Brain microvascular endothelial cell (primary cell): ENCODE measurements at regions not wholly inside any gene's neighbourhood (a gene's known extent, or its start where the extent isn't known, plus 50 kb on each side); places are given as distances from the start of the nearest gene placed in this dataset.
"Not testable (repeated sequence)": the region's sequence is repeated elsewhere in the genome, so short reads cannot be mapped to it uniquely, and the experiment has no call there.

Experiments used
- DNase-seq: peaks from one replicate; pipeline ENCODE4 v3.0.0-alpha.2; 2020
- H3K27ac ChIP-seq: fragments of 250-450 bp; sonication (Bioruptor Pico); 2 replicates; pipeline ENCODE4 v1.5.1; 2020; ENCODE audit warnings: mild to moderate bottlenecking, moderate library complexity
- H3K27me3 ChIP-seq: fragments of 250-450 bp; sonication (Bioruptor Pico); replicated peaks from 2 replicates; pipeline ENCODE4 v1.5.1; 2020; ENCODE audit warnings: mild to moderate bottlenecking
- H3K36me3 ChIP-seq: fragments of 250-450 bp; sonication (Bioruptor Pico); replicated peaks from 2 replicates; pipeline ENCODE4 v1.5.1; 2020; ENCODE audit warnings: mild to moderate bottlenecking
- H3K4me3 ChIP-seq: 2 replicates; pipeline ENCODE4 v1.5.1; 2011; ENCODE audit warnings: low read depth, mild to moderate bottlenecking, control low read depth, low read length, moderate library complexity
- in situ Hi-C: cut with HindIII; loops from 2 replicates; pipeline ENCODE4 v1.10.0; 2017; ENCODE audit warnings: low sequenced_read_pairs, low pct_ligation_motif_present
- TF ChIP-seq, protein P1 (sequence below): IDR thresholded peaks from 2 replicates; pipeline ENCODE4 v1.5.1; 2011; ENCODE audit warnings: low read depth, mild to moderate bottlenecking, moderate library complexity, low read length, control low read depth, inconsistent platforms; ENCODE audit errors: missing control alignments

DNA sequence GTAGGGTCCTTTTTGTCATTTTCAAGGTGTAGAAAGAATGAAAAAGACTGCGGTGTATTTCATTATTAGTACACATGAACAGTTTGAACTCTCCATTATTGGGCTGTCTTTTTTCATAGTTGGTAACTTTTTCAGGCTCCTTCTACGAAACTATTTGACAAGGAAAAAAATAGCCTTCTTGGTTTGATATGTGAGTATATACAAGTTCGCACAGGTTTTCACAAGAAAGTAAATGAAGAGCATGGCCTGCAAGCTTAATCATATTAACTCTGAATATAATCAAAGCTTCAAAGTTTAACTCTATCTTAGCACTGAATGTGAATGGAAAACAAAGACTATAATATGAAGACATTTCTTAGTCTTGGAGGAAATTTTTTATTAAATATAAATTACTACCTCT, 290.0 kb upstream of the ADGRL2 start:
- Histone ChIP-seq H3K36me3 (no peaks in the 10 kb centered on the region), H3K4me3 (no peak overlapping the region), H3K27me3 (no peaks in the 10 kb centered on the region), H3K27ac (no peak overlapping the region)
- no peak for DNase-seq
- TF ChIP-seq, protein P1, sequence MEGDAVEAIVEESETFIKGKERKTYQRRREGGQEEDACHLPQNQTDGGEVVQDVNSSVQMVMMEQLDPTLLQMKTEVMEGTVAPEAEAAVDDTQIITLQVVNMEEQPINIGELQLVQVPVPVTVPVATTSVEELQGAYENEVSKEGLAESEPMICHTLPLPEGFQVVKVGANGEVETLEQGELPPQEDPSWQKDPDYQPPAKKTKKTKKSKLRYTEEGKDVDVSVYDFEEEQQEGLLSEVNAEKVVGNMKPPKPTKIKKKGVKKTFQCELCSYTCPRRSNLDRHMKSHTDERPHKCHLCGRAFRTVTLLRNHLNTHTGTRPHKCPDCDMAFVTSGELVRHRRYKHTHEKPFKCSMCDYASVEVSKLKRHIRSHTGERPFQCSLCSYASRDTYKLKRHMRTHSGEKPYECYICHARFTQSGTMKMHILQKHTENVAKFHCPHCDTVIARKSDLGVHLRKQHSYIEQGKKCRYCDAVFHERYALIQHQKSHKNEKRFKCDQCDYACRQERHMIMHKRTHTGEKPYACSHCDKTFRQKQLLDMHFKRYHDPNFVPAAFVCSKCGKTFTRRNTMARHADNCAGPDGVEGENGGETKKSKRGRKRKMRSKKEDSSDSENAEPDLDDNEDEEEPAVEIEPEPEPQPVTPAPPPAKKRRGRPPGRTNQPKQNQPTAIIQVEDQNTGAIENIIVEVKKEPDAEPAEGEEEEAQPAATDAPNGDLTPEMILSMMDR, result no peak
- in situ Hi-C loops, result no loop called here

DNA sequence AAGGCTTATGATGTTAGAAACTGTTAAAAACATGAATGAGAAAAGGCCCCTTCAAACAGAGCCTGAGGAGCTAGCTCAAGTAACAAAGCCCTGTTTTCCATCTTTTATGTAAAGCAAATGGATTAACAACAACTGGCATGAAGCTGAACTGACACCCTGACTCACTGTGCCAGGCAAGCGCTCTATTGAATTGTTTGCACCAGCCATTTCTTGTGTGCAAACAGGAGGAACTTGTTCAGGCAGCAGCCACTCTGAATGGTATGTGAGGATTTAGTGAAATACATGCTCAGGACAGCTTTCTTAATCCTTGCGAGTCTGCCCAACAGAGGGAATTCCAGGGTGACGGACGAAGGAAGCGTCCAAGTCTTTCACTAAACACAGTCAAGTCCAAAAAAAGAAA, 291.1 kb upstream of the ADGRL2 start:
- Histone ChIP-seq H3K4me3 (no peak overlapping the region), H3K27me3 (no peaks in the 10 kb centered on the region), H3K27ac (no peak overlapping the region), H3K36me3 (no peaks in the 10 kb centered on the region)
- TF ChIP-seq, protein P1, result no peak
- in situ Hi-C loops, result no loop called here
- DNase-seq, result no peak

DNA sequence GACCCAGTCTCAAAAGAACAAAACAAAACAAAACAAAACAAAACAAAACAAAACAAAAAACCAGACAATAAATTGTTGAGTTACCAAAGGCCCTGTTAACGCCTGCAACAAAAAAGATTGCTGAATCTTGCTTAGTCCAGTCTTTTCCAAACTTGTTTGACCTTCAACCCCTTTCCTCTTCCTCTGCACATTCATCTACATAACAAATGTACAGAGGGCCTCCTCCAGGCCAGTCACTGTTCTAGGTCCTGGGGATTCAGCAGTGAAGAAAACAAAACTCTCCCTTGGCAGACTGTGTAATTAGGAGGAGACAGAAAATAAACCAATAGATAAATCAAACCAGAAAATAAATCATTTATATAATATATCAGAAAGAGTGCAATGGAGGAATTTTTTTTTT, 294.0 kb upstream of the ADGRL2 start:
- no peak for DNase-seq
- H3K27ac ChIP-seq, result no peak overlapping the region
- H3K36me3 ChIP-seq, result no peaks in the 10 kb centered on the region
- in situ Hi-C loops, result no loop called here
- H3K4me3 ChIP-seq, result no peak overlapping the region
- TF ChIP-seq, protein P1, result no peak
- H3K27me3 ChIP-seq, result no peaks in the 10 kb centered on the region

DNA sequence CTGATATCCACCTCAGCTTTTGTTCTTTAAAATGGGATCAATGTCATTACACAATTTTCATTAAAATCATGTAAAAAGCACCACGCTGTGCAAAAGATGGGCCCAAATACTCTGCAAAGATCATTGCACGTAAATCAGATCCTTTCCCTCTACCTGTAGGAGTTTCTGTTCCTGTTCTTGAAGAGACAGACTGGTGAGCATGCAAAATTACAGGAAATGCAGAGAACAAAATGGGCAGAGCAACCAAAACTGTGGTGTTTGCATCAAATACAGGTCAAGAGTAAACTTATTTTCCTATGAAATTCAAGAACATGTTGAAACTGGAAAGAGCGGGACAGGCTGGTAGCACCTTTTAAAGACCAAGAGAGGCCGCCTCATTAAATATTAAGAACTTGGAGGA, 294.9 kb upstream of the ADGRL2 start:
- TF ChIP-seq, protein P1, result no peak
- H3K4me3 ChIP-seq, result no peak overlapping the region
- no peaks in the 10 kb centered on the region for H3K36me3 ChIP-seq
- no peak overlapping the region for H3K27ac ChIP-seq
- H3K27me3 ChIP-seq, result no peaks in the 10 kb centered on the region
- in situ Hi-C loops, result no loop called here
- DNase-seq, result no peak

DNA sequence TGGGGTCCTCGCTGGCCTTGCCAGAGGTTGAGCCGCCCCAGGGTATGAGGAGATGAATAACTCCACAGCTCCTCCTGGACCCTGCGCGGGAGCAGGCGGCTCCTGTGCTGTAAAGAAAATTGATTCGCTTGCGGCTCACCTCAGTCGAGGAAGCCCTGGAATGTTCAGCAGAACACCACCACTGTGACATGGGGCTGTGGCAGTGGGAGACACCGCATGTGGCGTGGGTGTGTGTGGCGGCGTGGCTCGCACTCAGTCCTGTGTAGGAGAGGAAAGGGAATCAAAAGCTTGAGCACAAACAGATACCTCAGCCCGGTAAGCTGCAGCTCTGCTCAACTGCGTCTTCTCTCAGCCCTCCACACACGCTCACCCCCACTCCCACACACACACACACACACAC, 295.9 kb upstream of the ADGRL2 start:
- H3K27me3 ChIP-seq, H3K4me3 ChIP-seq, DNase-seq, H3K27ac ChIP-seq, in situ Hi-C loops, H3K36me3 ChIP-seq: not testable (repeated sequence)

DNA sequence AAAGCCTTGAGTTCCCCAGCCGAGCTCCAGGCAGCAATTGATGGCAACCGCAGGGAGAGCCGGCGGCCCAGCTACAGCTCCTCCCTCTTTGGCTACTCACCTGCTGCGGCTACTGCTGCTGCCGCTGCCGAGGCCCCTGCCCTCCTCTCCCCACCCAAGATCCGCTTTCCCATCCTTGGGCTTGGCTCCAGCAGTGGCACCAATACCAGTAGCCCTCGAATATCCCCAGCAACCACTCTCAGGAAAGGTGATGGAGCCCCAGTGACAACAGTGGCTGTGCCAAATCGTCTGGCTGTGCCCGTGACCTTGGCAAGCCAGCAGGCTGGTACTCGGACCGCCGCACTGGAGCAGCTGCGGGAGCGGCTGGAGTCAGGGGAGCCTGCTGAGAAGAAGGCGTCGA, 298.0 kb upstream of the ADGRL2 start:
- in situ Hi-C loops, H3K27ac ChIP-seq, H3K27me3 ChIP-seq, DNase-seq, H3K36me3 ChIP-seq, H3K4me3 ChIP-seq: not testable (repeated sequence)

DNA sequence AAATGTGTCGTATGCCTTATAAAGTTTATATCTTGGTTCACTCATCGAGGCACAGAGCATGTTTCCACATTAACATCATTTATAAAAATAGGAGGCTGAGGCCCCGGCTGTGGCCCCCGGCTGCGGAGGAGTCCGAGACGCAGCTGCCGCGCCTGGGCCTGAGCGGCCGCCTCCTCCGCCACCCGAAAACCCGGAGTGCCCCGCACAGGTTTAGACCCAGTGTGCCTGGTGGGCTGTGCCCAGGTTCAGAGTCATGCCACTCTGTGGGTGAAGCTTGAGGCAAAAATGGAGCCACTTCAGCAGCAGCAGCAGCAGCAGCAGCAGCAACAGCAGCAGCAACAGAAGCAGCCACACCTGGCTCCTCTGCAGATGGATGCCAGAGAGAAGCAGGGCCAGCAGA, 299.2 kb upstream of the ADGRL2 start:
- H3K4me3 ChIP-seq, H3K36me3 ChIP-seq, in situ Hi-C loops, DNase-seq, H3K27me3 ChIP-seq, H3K27ac ChIP-seq: not testable (repeated sequence)

DNA sequence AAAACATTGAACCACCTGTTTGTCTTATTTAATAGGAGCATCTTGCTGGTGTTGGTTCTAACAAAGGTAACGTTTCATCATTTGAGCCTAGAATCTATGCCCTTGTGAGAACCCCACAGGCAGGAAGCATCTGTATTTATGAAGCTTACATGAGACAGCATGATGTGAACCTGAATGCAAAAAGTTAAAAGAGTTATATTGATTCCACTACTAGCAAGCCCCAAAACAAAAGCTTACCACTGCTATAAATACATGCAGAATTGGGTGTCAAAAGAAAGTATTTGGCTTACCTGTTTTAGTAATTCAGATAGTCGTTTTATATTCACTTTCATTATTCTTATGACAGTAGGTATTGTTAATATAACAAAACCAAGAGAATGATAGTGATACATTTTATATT, 301.2 kb upstream of the ADGRL2 start:
- no peak overlapping the region for H3K27ac ChIP-seq
- no peak overlapping the region for H3K4me3 ChIP-seq
- in situ Hi-C loops, result no loop called here
- H3K27me3 ChIP-seq, result no peaks in the 10 kb centered on the region
- DNase-seq, result no peak
- TF ChIP-seq, protein P1, result no peak
- no peaks in the 10 kb centered on the region for H3K36me3 ChIP-seq
